Mesothelial cell of epicardium (in vitro differentiated cells): ENCODE measurements at regions not wholly inside any gene's neighbourhood (a gene's known extent, or its start where the extent isn't known, plus 50 kb on each side); places are given as distances from the start of the nearest gene placed in this dataset.

Experiments used
- DNase-seq, 2 experiments: peaks; one replicate each; pipeline ENCODE4 v3.0.0; 2021; ENCODE audit warnings: low spot score in 2 of 2; ENCODE audit not compliant: unreplicated experiment in 2 of 2
- H3K27ac Mint-ChIP-seq: 2 replicates; pipeline ENCODE4 v1.8.0; 2021; ENCODE audit warnings: mixed read lengths
- H3K27me3 Mint-ChIP-seq: 2 replicates; pipeline ENCODE4 v1.8.0; 2021; ENCODE audit warnings: low read depth, mixed read lengths
- H3K36me3 Mint-ChIP-seq: 2 replicates; pipeline ENCODE4 v1.8.0; 2021; ENCODE audit warnings: mixed read lengths
- H3K4me1 Mint-ChIP-seq: 2 replicates; pipeline ENCODE4 v1.8.0; 2021; ENCODE audit warnings: mixed read lengths
- H3K4me3 Mint-ChIP-seq: 2 replicates; pipeline ENCODE4 v1.8.0; 2021; ENCODE audit warnings: mild to moderate bottlenecking, moderate library complexity, mixed read lengths
- H3K9me3 Mint-ChIP-seq: 2 replicates; pipeline ENCODE4 v1.8.0; 2021; ENCODE audit warnings: mixed read lengths
- TF ChIP-seq, protein P1 (sequence below): fragments of 200-600 bp; sonication (generic); IDR thresholded peaks from one replicate; pipeline ENCODE4 v1.5.0; 2021; ENCODE audit warnings: antibody characterized with exemption; ENCODE audit not compliant: unreplicated experiment

DNA sequence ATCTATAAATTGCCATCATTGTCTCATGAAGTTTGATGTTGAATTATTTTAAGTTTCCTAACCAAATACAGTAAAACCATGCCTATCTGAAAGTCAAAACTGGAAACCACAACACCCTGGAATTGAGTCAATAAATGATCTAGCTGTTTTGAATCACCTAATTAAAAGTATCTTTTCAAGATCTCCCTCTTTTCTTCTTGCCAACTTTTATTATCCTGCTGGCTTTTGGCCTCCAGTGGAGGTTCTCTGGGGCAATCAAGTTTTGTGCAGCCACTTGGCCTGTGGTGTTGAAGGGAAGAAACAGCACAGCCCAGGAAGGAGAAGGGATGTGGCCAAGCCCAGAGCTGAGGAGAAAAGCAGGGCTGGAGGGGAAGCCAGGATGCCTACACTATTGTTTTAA lies 255.4 kb downstream of the COG6 start:
- no peaks in the 10 kb centered on the region for H3K27me3 Mint-ChIP-seq

DNA sequence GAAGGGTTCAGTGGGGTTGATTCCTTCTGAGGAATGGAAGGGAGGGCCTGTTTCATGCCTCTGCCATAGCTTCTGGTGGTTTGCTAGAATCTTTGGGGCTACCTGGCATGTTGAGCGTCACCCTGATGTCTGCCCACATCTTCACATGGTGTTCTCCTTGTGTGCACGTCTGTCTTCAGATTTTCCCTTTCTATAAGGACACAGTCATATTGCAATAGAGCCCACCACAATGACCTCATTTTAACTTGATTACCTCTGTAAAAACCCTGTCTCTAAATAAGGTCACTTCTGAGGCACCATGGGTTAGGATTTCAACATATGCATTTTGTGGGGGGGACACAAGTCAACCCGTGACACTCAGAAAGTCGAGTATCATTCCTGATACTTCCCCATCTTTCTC lies 257.9 kb downstream of the COG6 start:
- H3K27me3 Mint-ChIP-seq, result no peaks in the 10 kb centered on the region
- no peaks in the 10 kb centered on the region for H3K9me3 Mint-ChIP-seq
- no peak overlapping the region for H3K27ac Mint-ChIP-seq
- no peaks in the 10 kb centered on the region for H3K36me3 Mint-ChIP-seq
- DNase-seq, result no peak
- TF ChIP-seq, protein P1, sequence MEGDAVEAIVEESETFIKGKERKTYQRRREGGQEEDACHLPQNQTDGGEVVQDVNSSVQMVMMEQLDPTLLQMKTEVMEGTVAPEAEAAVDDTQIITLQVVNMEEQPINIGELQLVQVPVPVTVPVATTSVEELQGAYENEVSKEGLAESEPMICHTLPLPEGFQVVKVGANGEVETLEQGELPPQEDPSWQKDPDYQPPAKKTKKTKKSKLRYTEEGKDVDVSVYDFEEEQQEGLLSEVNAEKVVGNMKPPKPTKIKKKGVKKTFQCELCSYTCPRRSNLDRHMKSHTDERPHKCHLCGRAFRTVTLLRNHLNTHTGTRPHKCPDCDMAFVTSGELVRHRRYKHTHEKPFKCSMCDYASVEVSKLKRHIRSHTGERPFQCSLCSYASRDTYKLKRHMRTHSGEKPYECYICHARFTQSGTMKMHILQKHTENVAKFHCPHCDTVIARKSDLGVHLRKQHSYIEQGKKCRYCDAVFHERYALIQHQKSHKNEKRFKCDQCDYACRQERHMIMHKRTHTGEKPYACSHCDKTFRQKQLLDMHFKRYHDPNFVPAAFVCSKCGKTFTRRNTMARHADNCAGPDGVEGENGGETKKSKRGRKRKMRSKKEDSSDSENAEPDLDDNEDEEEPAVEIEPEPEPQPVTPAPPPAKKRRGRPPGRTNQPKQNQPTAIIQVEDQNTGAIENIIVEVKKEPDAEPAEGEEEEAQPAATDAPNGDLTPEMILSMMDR, result no peak
- peaks cover 11% of the 10 kb centered on the region for H3K4me1 Mint-ChIP-seq
- no peak overlapping the region for H3K4me3 Mint-ChIP-seq

More for the DNA sequence above, 255.4 kb downstream of the COG6 start:
- DNase-seq, result no peak
- H3K9me3 Mint-ChIP-seq, result peaks cover 2% of the 10 kb centered on the region
- H3K4me3 Mint-ChIP-seq, result no peak overlapping the region
- H3K36me3 Mint-ChIP-seq, result no peaks in the 10 kb centered on the region
- H3K4me1 Mint-ChIP-seq, result peaks cover 11% of the 10 kb centered on the region
- H3K27ac Mint-ChIP-seq, result no peak overlapping the region
- TF ChIP-seq, protein P1, result no peak

DNA sequence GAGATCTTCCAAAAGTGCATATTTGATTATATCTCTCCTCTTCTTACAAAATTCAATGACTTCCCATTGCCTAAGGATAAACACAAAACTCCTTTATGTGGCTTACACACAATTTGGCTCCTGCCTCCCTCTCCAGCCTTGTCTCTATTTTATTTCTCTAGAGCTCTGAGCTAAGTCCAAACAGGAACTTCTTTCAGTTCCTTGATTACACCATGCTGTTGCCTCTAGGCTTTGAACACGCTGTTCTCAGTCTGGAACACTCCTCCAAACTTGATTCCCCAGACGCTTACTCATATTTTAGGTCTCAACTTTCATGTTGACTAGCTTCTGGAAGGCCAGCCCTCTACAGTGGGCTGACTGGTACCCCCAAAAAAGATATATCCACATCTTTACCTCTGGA lies 258.5 kb downstream of the COG6 start:
- TF ChIP-seq, protein P1, result no peak
- no peak for DNase-seq
- no peak overlapping the region for H3K27ac Mint-ChIP-seq

DNA sequence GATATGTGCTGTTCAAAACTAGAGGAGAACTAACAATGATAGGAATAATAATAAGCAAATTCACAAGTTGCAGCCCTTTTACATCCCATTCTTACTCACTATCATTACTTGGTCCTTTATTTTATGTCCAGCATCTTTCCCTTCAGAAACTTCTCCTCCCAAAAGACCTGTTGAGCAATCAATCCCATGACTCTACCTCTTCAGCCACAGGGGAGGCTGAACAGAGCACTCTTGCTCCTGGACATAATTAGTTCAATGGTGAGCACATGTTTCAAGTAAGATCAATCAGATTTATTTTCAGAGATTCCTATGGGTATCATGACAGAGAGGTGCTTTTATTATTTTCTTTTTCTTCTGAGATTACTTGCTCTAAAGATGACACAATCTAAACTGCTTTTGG lies 260.0 kb downstream of the COG6 start:
- no peak for DNase-seq
- Mint-ChIP-seq H3K4me1 (peaks cover 6% of the 10 kb centered on the region), H3K9me3 (peaks cover 3% of the 10 kb centered on the region), H3K36me3 (no peaks in the 10 kb centered on the region), H3K4me3 (no peak overlapping the region), H3K27ac (no peak overlapping the region), H3K27me3 (no peaks in the 10 kb centered on the region)
- TF ChIP-seq, protein P1, result no peak

More for the DNA sequence above, 258.5 kb downstream of the COG6 start:
- no peaks in the 10 kb centered on the region for H3K27me3 Mint-ChIP-seq
- peaks cover 11% of the 10 kb centered on the region for H3K4me1 Mint-ChIP-seq
- no peaks in the 10 kb centered on the region for H3K36me3 Mint-ChIP-seq
- H3K9me3 Mint-ChIP-seq, result no peaks in the 10 kb centered on the region
- H3K4me3 Mint-ChIP-seq, result no peak overlapping the region

DNA sequence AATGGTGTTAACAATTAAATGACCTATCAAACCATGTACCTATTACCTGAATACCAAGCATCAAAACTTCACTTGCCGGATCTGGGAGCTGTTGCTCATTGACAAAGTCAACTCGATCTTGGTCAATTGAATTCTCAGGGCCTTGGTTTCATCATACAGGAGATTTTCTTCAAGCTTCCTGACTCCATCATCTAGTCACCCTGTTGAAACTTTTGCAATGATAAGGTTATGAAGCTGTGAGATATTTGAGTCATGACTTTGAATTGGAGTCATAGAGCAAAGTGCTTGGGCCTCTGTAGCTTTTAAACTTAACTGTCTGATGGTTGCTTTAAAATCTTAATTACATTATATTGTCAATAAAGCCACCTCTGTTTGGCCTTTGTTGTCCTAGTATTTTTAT lies 260.9 kb downstream of the COG6 start:
- Mint-ChIP-seq H3K27me3 (no peaks in the 10 kb centered on the region), H3K36me3 (no peaks in the 10 kb centered on the region), H3K4me3 (no peak overlapping the region), H3K27ac (no peak overlapping the region), H3K9me3 (peaks cover 11% of the 10 kb centered on the region), H3K4me1 (no peaks in the 10 kb centered on the region)
- no peak for DNase-seq
- TF ChIP-seq, protein P1, result no peak

DNA sequence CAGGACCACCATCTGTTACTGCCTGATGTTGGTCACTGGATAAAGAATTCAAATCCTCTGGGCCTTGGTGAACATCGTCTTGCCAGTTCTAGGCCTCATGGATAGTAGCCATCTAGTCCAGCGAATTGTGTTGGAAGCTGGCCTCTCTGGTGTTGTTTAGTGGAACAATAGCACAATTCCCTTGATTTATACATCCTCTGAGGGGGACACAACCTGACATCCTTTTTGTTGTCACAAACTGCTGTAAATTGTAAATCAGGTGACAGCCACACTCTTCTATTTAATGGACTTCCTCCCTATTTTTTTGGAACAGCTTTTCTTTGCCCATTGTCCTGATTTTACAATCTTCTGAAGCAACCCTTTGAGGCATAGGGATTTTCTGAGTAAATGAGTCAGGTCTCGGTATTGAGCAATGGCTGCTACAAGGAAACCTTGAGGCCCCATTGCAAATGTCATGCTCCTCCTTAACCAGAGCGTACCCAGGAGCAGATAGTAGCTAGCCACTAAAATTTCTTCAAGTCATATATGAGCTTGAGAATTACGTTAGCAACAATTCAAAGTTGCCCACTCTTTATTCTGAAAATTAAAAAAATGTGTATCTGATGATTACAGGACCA lies 263.3 kb downstream of the COG6 start:
- Mint-ChIP-seq H3K27ac (no peak overlapping the region), H3K4me3 (no peak overlapping the region)

More for the DNA sequence above, 263.3 kb downstream of the COG6 start:
- H3K4me1 Mint-ChIP-seq, result no peaks in the 10 kb centered on the region
- H3K9me3 Mint-ChIP-seq, result peaks cover 34% of the 10 kb centered on the region
- DNase-seq, result no peak
- H3K36me3 Mint-ChIP-seq, result peaks cover 7% of the 10 kb centered on the region
- TF ChIP-seq, protein P1, result no peak
- no peaks in the 10 kb centered on the region for H3K27me3 Mint-ChIP-seq
